ENCODE measurements at regions not wholly inside any gene's neighbourhood (a gene's known extent, or its start where the extent isn't known, plus 50 kb on each side); places are given as distances from the start of the nearest gene placed in this dataset.

DNA sequence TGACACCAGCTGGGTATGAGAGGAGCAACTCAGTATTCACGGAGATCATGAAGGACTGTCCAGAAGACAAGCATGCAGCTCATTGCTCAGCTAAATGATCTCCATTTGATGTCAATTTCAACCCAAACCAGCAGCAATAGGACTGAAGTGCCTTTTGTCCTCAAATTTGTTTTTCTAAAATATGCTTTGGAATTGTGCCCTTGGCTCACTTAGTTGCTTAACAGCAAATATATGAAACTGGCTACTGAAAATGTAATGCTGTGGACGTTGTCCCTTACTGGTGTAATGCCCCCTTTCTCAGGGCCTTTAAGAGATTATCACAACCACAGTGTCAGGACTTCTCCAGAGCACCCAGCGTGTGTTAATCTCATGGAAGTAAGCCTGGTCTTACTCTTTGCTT lies 236.2 kb downstream of the SKIDA1 start:
- H3K27me3 ChIP-seq (ENCODE audit: control insufficient read depth, insufficient read depth, low read length) = no peaks in the 10 kb centered on the region
- peak overlapping the region; percentile 99 for H3K27ac ChIP-seq (ENCODE audit: low read length)
- intact Hi-C loops (cut with micrococcal nuclease; ENCODE audit: unreplicated experiment) = no loop called here
- H3K9me3 ChIP-seq (ENCODE audit: control insufficient read depth, insufficient read depth, low read depth, low read length) = no peaks in the 10 kb centered on the region
- H3K4me1 ChIP-seq (ENCODE audit: control insufficient read depth, insufficient read depth, low read length) = peaks cover 56% of the 10 kb centered on the region
- ATAC-seq (no peak), DNase-seq (ENCODE audit: low read depth, low spot score) (no peak)
- ChIA-PET POLR2A (no interaction called here), CTCF (no interaction called here)
- no TSS peak for BruUV-seq (replicated peaks)
- H3K4me3 ChIP-seq (ENCODE audit: low read depth in 2 of 2, low read length in 2 of 2) = no peak overlapping the region
- in situ Hi-C loops (cut with HindIII; ENCODE audit: low pct_unique_long_range_greater_than_20kb, low sequenced_read_pairs) = no loop called here
- H3K36me3 ChIP-seq (ENCODE audit: control insufficient read depth, insufficient read depth, low read length) = no peaks in the 10 kb centered on the region
- TF ChIP-seq TCF7L2 (IDR thresholded peaks at IDR 0.05; ENCODE audit: low read depth, low read length) = no peak
- no peak for TF ChIP-seq SIN3A (IDR thresholded peaks at IDR 0.05; ENCODE audit: borderline replicate concordance, insufficient read depth, low read depth, low read length)

DNA sequence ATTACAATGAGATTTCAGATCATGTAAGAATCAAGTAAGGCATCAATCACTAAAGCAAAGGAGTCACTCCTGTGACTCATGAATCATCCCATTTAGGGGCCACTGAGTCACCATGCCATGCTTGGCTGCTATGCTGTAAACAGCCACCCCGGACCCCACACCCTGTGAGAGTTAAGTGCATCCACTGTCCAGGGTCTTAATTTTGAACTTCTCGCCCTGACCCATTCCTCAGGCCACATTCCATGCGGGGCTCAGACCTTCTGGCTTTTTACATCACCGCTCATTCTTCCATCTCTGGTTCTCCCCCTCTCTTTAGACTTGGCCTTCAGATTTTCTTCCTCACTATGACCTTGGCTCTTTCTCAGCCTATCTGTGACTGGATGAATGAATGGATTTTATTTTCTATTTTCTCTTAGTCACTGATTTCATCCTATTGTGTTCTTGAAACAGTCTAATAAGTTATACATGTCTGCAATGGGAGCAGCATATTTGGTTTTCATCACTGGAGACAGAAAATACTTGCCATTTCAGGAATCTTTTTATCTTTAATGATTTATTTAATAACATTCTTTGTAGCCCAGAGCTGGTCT lies 239.6 kb downstream of the SKIDA1 start:
- CTCF ChIA-PET = no interaction called here
- no peaks in the 10 kb centered on the region for H3K9me3 ChIP-seq (ENCODE audit: control insufficient read depth, insufficient read depth, low read depth, low read length)
- TF ChIP-seq, protein P1, sequence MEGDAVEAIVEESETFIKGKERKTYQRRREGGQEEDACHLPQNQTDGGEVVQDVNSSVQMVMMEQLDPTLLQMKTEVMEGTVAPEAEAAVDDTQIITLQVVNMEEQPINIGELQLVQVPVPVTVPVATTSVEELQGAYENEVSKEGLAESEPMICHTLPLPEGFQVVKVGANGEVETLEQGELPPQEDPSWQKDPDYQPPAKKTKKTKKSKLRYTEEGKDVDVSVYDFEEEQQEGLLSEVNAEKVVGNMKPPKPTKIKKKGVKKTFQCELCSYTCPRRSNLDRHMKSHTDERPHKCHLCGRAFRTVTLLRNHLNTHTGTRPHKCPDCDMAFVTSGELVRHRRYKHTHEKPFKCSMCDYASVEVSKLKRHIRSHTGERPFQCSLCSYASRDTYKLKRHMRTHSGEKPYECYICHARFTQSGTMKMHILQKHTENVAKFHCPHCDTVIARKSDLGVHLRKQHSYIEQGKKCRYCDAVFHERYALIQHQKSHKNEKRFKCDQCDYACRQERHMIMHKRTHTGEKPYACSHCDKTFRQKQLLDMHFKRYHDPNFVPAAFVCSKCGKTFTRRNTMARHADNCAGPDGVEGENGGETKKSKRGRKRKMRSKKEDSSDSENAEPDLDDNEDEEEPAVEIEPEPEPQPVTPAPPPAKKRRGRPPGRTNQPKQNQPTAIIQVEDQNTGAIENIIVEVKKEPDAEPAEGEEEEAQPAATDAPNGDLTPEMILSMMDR (IDR thresholded peaks at IDR 0.05) = no peak
- TF ChIP-seq POLR2AphosphoS5 (IDR thresholded peaks at IDR 0.05; ENCODE audit: low read depth, low read length) = no peak
- TF ChIP-seq, protein P2, sequence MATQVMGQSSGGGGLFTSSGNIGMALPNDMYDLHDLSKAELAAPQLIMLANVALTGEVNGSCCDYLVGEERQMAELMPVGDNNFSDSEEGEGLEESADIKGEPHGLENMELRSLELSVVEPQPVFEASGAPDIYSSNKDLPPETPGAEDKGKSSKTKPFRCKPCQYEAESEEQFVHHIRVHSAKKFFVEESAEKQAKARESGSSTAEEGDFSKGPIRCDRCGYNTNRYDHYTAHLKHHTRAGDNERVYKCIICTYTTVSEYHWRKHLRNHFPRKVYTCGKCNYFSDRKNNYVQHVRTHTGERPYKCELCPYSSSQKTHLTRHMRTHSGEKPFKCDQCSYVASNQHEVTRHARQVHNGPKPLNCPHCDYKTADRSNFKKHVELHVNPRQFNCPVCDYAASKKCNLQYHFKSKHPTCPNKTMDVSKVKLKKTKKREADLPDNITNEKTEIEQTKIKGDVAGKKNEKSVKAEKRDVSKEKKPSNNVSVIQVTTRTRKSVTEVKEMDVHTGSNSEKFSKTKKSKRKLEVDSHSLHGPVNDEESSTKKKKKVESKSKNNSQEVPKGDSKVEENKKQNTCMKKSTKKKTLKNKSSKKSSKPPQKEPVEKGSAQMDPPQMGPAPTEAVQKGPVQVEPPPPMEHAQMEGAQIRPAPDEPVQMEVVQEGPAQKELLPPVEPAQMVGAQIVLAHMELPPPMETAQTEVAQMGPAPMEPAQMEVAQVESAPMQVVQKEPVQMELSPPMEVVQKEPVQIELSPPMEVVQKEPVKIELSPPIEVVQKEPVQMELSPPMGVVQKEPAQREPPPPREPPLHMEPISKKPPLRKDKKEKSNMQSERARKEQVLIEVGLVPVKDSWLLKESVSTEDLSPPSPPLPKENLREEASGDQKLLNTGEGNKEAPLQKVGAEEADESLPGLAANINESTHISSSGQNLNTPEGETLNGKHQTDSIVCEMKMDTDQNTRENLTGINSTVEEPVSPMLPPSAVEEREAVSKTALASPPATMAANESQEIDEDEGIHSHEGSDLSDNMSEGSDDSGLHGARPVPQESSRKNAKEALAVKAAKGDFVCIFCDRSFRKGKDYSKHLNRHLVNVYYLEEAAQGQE (IDR thresholded peaks at IDR 0.05; ENCODE audit: insufficient read depth in 1 of 2, low read depth in 2 of 2, low read length in 1 of 2) = no peak
- TF ChIP-seq SIN3A (IDR thresholded peaks at IDR 0.05; ENCODE audit: borderline replicate concordance, insufficient read depth, low read depth, low read length) = no peak
- no peak for TF ChIP-seq TCF7L2 (IDR thresholded peaks at IDR 0.05; ENCODE audit: low read depth, low read length)
- ATAC-seq (peak; percentile 76), DNase-seq (ENCODE audit: low read depth, low spot score) (no peak)
- H3K4me1 ChIP-seq (ENCODE audit: control insufficient read depth, insufficient read depth, low read length) = peaks cover 55% of the 10 kb centered on the region
- no peaks in the 10 kb centered on the region for H3K27me3 ChIP-seq (ENCODE audit: control insufficient read depth, insufficient read depth, low read length)
- intact Hi-C loops (cut with micrococcal nuclease; ENCODE audit: unreplicated experiment) (no loop called here), in situ Hi-C loops (cut with HindIII; ENCODE audit: low pct_unique_long_range_greater_than_20kb, low sequenced_read_pairs) (no loop called here)
- POLR2A ChIA-PET = no interaction called here
- peak overlapping the region; percentile 96 for H3K27ac ChIP-seq (ENCODE audit: low read length)
- no peaks in the 10 kb centered on the region for H3K36me3 ChIP-seq (ENCODE audit: control insufficient read depth, insufficient read depth, low read length)
- BruUV-seq (replicated peaks) = no TSS peak
- H3K4me3 ChIP-seq (ENCODE audit: low read depth in 2 of 2, low read length in 2 of 2) = no peak overlapping the region

DNA sequence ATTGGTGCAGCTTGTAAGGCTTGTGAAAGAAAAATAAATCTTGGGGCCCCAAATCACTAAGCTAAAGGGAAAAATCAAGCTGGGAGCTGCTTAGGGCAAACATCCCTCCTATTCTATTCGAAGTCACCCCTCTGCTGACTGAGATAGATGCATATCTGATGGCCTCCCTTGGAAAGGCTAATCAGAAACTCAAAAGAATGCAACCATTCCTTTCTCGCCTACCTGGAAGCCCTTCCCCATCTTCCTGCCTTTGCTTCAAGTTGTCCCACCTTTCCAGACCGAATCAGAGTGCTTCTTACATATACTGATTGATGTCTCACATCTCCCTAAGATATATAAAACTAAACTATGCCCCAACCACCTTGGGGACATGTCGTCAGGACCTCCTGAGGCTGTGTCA lies 240.3 kb downstream of the SKIDA1 start:
- DNase-seq (ENCODE audit: low read depth, low spot score) (no peak), ATAC-seq (0 out of 2 replicates have a peak, but pooled peaks have one; percentile 18)
- H3K36me3 ChIP-seq (ENCODE audit: control insufficient read depth, insufficient read depth, low read length) = no peaks in the 10 kb centered on the region
- intact Hi-C loops (cut with micrococcal nuclease; ENCODE audit: unreplicated experiment) = no loop called here
- CTCF ChIA-PET = interaction anchor here (0.6 kb wide), 1 partner anchor 114 kb away, joined by 3 read pairs; no protein-coding TSS in a partner anchor
- BruUV-seq (replicated peaks) = no TSS peak
- in situ Hi-C loops (cut with HindIII; ENCODE audit: low pct_unique_long_range_greater_than_20kb, low sequenced_read_pairs) = no loop called here
- H3K4me1 ChIP-seq (ENCODE audit: control insufficient read depth, insufficient read depth, low read length) = peaks cover 54% of the 10 kb centered on the region
- H3K27ac ChIP-seq (ENCODE audit: low read length) = peak overlapping the region; percentile 96
- no peak overlapping the region for H3K4me3 ChIP-seq (ENCODE audit: low read depth in 2 of 2, low read length in 2 of 2)
- POLR2A ChIA-PET = no interaction called here
- no peaks in the 10 kb centered on the region for H3K9me3 ChIP-seq (ENCODE audit: control insufficient read depth, insufficient read depth, low read depth, low read length)
- H3K27me3 ChIP-seq (ENCODE audit: control insufficient read depth, insufficient read depth, low read length) = no peaks in the 10 kb centered on the region
- no peak for TF ChIP-seq POLR2AphosphoS5 (IDR thresholded peaks at IDR 0.05; ENCODE audit: low read depth, low read length)
- TF ChIP-seq, protein P2 (IDR thresholded peaks at IDR 0.05; ENCODE audit: insufficient read depth in 1 of 2, low read depth in 2 of 2, low read length in 1 of 2) = no peak
- TF ChIP-seq SIN3A (IDR thresholded peaks at IDR 0.05; ENCODE audit: borderline replicate concordance, insufficient read depth, low read depth, low read length) = no peak
- TF ChIP-seq TCF7L2 (IDR thresholded peaks at IDR 0.05; ENCODE audit: low read depth, low read length) = no peak
- TF ChIP-seq, protein P1 (IDR thresholded peaks at IDR 0.05) = no peak
